ENCODE measurements at regions not wholly inside any gene's neighbourhood (a gene's known extent, or its start where the extent isn't known, plus 50 kb on each side); places are given as distances from the start of the nearest gene placed in this dataset.

DNA sequence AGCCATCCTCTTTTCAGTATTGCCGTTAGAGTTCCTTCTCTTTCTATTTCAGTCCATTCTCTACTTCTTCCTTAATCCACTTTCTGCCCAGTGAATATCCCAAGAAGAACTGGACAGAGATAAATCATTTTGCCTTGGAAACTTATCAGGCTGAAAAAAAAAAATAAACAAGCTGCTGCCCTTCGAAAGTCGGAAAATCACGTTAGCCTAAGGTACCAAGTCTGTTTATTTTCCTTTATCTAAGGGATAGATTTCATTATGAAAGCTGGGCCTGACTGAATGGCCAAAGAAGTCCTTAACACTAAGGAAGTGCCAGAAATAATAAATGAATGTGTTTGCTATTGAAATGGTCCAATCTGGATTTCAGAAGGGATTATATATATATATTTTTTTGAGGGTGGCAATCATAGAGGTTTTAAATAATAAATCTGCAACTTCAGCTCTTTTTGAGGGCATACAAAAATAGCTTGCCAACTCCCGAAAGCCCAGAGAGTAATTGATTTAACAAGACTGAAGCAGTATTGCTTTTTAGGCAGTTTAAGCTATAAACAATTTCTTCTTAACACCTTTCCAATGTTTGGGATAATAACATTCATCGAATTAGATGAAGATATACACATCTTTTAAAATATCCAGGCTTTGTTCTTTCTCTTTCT, 127.0 kb upstream of the STMND1 start:
- H3K18ac ChIP-seq (ENCODE audit: insufficient read length, low read depth, low read length) = no peak overlapping the region
- H3K27me3 Mint-ChIP-seq (ENCODE audit: low read depth) = peaks cover 10% of the 10 kb centered on the region
- H3K23me2 ChIP-seq (ENCODE audit: insufficient read length, low read depth, low read length, poor library complexity, severe bottlenecking) = no peaks in the 10 kb centered on the region
- DNase-seq = no peak
- no peak overlapping the region for H3K27ac Mint-ChIP-seq
- H2BK12ac ChIP-seq (ENCODE audit: insufficient read length, low read depth, low read length) = no peak overlapping the region
- no peak overlapping the region for H3K14ac ChIP-seq (ENCODE audit: insufficient read depth, low read length)
- H3K27ac ChIP-seq (ENCODE audit: insufficient read length, low read depth, low read length) = no peak overlapping the region
- no peaks in the 10 kb centered on the region for H3K4me1 ChIP-seq (ENCODE audit: insufficient read depth, low read length)
- no peak overlapping the region for H2AK5ac ChIP-seq (ENCODE audit: insufficient read length, low read length)
- no CpG with 5 or more reads among the region's 6 CpGs for WGBS (ENCODE audit: extremely low coverage, insufficient read length, low lambda C conversion rate)
- no peaks in the 10 kb centered on the region for H3K27me3 ChIP-seq (ENCODE audit: insufficient read depth, low read length)
- H3T11ph ChIP-seq (ENCODE audit: low read length) = no peak overlapping the region
- TF ChIP-seq, protein P1, sequence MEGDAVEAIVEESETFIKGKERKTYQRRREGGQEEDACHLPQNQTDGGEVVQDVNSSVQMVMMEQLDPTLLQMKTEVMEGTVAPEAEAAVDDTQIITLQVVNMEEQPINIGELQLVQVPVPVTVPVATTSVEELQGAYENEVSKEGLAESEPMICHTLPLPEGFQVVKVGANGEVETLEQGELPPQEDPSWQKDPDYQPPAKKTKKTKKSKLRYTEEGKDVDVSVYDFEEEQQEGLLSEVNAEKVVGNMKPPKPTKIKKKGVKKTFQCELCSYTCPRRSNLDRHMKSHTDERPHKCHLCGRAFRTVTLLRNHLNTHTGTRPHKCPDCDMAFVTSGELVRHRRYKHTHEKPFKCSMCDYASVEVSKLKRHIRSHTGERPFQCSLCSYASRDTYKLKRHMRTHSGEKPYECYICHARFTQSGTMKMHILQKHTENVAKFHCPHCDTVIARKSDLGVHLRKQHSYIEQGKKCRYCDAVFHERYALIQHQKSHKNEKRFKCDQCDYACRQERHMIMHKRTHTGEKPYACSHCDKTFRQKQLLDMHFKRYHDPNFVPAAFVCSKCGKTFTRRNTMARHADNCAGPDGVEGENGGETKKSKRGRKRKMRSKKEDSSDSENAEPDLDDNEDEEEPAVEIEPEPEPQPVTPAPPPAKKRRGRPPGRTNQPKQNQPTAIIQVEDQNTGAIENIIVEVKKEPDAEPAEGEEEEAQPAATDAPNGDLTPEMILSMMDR (conservative IDR thresholded peaks at IDR 0.05) = no peak
- no peaks in the 10 kb centered on the region; a peak in 2 of 5 replicates for H3K9me3 Mint-ChIP-seq
- no peak overlapping the region for H4K8ac ChIP-seq (replicated peaks; ENCODE audit: insufficient read length, low read depth, low read length)
- no peak overlapping the region for H2BK120ac ChIP-seq (ENCODE audit: low read depth, low read length, poor library complexity, severe bottlenecking)
- no peak overlapping the region for H3K9ac ChIP-seq (ENCODE audit: extremely low read depth, insufficient read length, low read length)
- no peak overlapping the region for H2BK20ac ChIP-seq (ENCODE audit: low read depth, low read length, poor library complexity, severe bottlenecking)
- no peaks in the 10 kb centered on the region for H3K4me1 Mint-ChIP-seq
- H2BK5ac ChIP-seq (ENCODE audit: insufficient read length, low read length) = no peak overlapping the region
- H3K4ac ChIP-seq (ENCODE audit: low read depth, low read length) = no peak overlapping the region
- no peaks in the 10 kb centered on the region for H4K20me1 ChIP-seq (ENCODE audit: control insufficient read depth, insufficient read depth, insufficient read length)
- H4K91ac ChIP-seq (ENCODE audit: insufficient read length, low read depth, low read length) = no peak overlapping the region
- H3K79me2 ChIP-seq (ENCODE audit: insufficient read depth, low read length) = no peaks in the 10 kb centered on the region
- H3K4me2 ChIP-seq (ENCODE audit: insufficient read depth, insufficient read length, low read length) = no peak overlapping the region
- H3K36me3 Mint-ChIP-seq (ENCODE audit: insufficient read depth in 1 of 3, low read depth in 3 of 3) = no peaks in the 10 kb centered on the region; a peak in 1 of 7 replicates
- H3K9me3 ChIP-seq (ENCODE audit: control insufficient read depth, low read depth, low read length) = no peaks in the 10 kb centered on the region
- H3K4me3 Mint-ChIP-seq = no peak overlapping the region
- H2AFZ ChIP-seq (ENCODE audit: low read length) = no peak overlapping the region
- no peak overlapping the region for H2BK15ac ChIP-seq (ENCODE audit: low read depth, low read length)
- no peak overlapping the region for H3K56ac ChIP-seq (ENCODE audit: insufficient read length, low read depth, low read length)
- no peak overlapping the region for H3K23ac ChIP-seq (ENCODE audit: insufficient read length, low read depth, low read length)
- H3K79me1 ChIP-seq (ENCODE audit: insufficient read depth, low read depth, low read length, poor library complexity, severe bottlenecking) = no peaks in the 10 kb centered on the region
- no peak overlapping the region for H4K5ac ChIP-seq (ENCODE audit: insufficient read length, low read depth, low read length)
